Mesenchymal stem cell (in vitro differentiated cells and primary cell): ENCODE measurements at regions not wholly inside any gene's neighbourhood (a gene's known extent, or its start where the extent isn't known, plus 50 kb on each side); places are given as distances from the start of the nearest gene placed in this dataset.

ENCODE experiments used
- DNase-seq: peaks from one replicate; pipeline ENCODE4 v3.0.0-alpha.2; 2013
- H2AFZ ChIP-seq: one replicate; pipeline ENCODE4 v1.6.1; 2013; ENCODE audit warnings: low read depth, mild to moderate bottlenecking, control low read depth, inconsistent platforms, low read length, moderate library complexity
- H2AK5ac ChIP-seq: 2 replicates; pipeline ENCODE4 v1.6.1; 2013; ENCODE audit warnings: low read length, moderate library complexity, mild to moderate bottlenecking, inconsistent platforms; ENCODE audit not compliant: severe bottlenecking
- H2BK120ac ChIP-seq: one replicate; pipeline ENCODE4 v1.6.1; 2013; ENCODE audit warnings: low read depth, mild to moderate bottlenecking, inconsistent platforms, low read length, moderate library complexity
- H2BK12ac ChIP-seq, 2 experiments: one replicate each; pipeline ENCODE4 v1.6.1; 2013; ENCODE audit warnings: inconsistent platforms in 2 of 2, low read length in 2 of 2, mild to moderate bottlenecking in 2 of 2, moderate library complexity in 2 of 2, control low read depth in 1 of 2
- H2BK15ac ChIP-seq: one replicate; pipeline ENCODE4 v1.6.1; 2013; ENCODE audit warnings: mild to moderate bottlenecking, low read depth, inconsistent platforms; ENCODE audit not compliant: poor library complexity, severe bottlenecking
- H2BK5ac ChIP-seq: 2 replicates; pipeline ENCODE4 v1.6.1; 2013; ENCODE audit warnings: low read depth, mild to moderate bottlenecking, low read length, control low read depth, inconsistent platforms; ENCODE audit not compliant: poor library complexity, severe bottlenecking
- H3K14ac ChIP-seq, 2 experiments: one replicate each; pipeline ENCODE4 v1.6.1; 2013; ENCODE audit warnings: inconsistent platforms in 2 of 2, low read length in 2 of 2, control low read depth in 1 of 2, mild to moderate bottlenecking in 1 of 2, moderate library complexity in 1 of 2
- H3K18ac ChIP-seq, 2 experiments: one replicate each; pipeline ENCODE4 v1.6.1; 2013; ENCODE audit warnings: inconsistent platforms in 2 of 2, low read length in 2 of 2, control low read depth in 1 of 2, low read depth in 1 of 2, mild to moderate bottlenecking in 1 of 2
- H3K23ac ChIP-seq, 2 experiments: one replicate each; pipeline ENCODE4 v1.6.1; 2013; ENCODE audit warnings: inconsistent platforms in 2 of 2, low read length in 2 of 2, mild to moderate bottlenecking in 2 of 2, moderate library complexity in 2 of 2, control low read depth in 1 of 2
- H3K27ac ChIP-seq: 2 replicates; pipeline ENCODE4 v1.5.1; 2013; ENCODE audit warnings: mild to moderate bottlenecking, moderate library complexity, low read length, control low read depth, inconsistent platforms; ENCODE audit not compliant: poor library complexity, severe bottlenecking
- H3K27me3 ChIP-seq, 2 experiments: 2 replicates each; pipeline versions ENCODE4 v1.6.1 to v1.7.0; 2013; ENCODE audit warnings: low read length in 2 of 2, mild to moderate bottlenecking in 2 of 2, moderate library complexity in 2 of 2, control low read depth in 1 of 2, inconsistent platforms in 1 of 2; ENCODE audit not compliant: control insufficient read depth in 1 of 2, insufficient read depth in 1 of 2
- H3K36me3 ChIP-seq, 2 experiments: 2 replicates each; pipeline versions ENCODE4 v1.6.1 to v1.7.0; 2013; ENCODE audit warnings: low read length in 2 of 2, control low read depth in 1 of 2, inconsistent platforms in 1 of 2, low read depth in 1 of 2, mild to moderate bottlenecking in 1 of 2; ENCODE audit not compliant: insufficient read depth in 2 of 2, control insufficient read depth in 1 of 2
- H3K4ac ChIP-seq, 2 experiments: one replicate each; pipeline ENCODE4 v1.6.1; 2013; ENCODE audit warnings: inconsistent platforms in 2 of 2, low read length in 2 of 2, mild to moderate bottlenecking in 2 of 2, moderate library complexity in 2 of 2, control low read depth in 1 of 2, low read depth in 1 of 2
- H3K4me1 ChIP-seq: 2 replicates; pipeline ENCODE4 v1.6.1; 2013; ENCODE audit warnings: low read depth, low read length, control low read depth; ENCODE audit not compliant: control insufficient read depth, insufficient read depth
- H3K4me2 ChIP-seq: 2 replicates; pipeline ENCODE4 v1.6.1; 2013; ENCODE audit warnings: low read length, mild to moderate bottlenecking, inconsistent platforms; ENCODE audit not compliant: poor library complexity, severe bottlenecking
- H3K4me3 ChIP-seq, 2 experiments: 2 replicates each; pipeline versions ENCODE4 v1.5.1 to v1.7.0; 2013; ENCODE audit warnings: low read length in 2 of 2, mild to moderate bottlenecking in 2 of 2, control low read depth in 1 of 2, low read depth in 1 of 2; ENCODE audit not compliant: insufficient read depth in 1 of 2
- H3K79me1 ChIP-seq: replicated peaks from 2 replicates; pipeline ENCODE4 v1.6.1; 2013; ENCODE audit warnings: mild to moderate bottlenecking, control low read depth, low read length, inconsistent platforms; ENCODE audit not compliant: poor library complexity, severe bottlenecking
- H3K9ac ChIP-seq: 2 replicates; pipeline ENCODE4 v1.7.0; 2013; ENCODE audit warnings: mild to moderate bottlenecking, low read length, moderate library complexity
- H3K9me3 ChIP-seq: 2 replicates; pipeline ENCODE4 v1.7.0; 2013; ENCODE audit warnings: mild to moderate bottlenecking, low read length; ENCODE audit not compliant: control insufficient read depth
- H4K8ac ChIP-seq: one replicate; pipeline ENCODE4 v1.6.1; 2013; ENCODE audit warnings: inconsistent platforms, mild to moderate bottlenecking, low read length, moderate library complexity
- H4K91ac ChIP-seq: one replicate; pipeline ENCODE4 v1.6.1; 2013; ENCODE audit warnings: mild to moderate bottlenecking, low read length, inconsistent platforms
- WGBS: methylation state at CpG from one replicate; pipeline ENCODE4 v1.1.7; 2013; ENCODE audit warnings: mixed read lengths; 5-methylcytosine and 5-hydroxymethylcytosine counted together

- H2BK5ac ChIP-seq = no peak overlapping the region
- no peak overlapping the region for H2BK120ac ChIP-seq
- no peaks in the 10 kb centered on the region for H3K9me3 ChIP-seq
Observed at GRCh38 chr12:58563621-58564020, 356.7 kb downstream of the LRIG3 start.

GRCh38 chr12:58564721-58565120, 355.6 kb downstream of the LRIG3 start:
- Histone ChIP-seq H3K4me1 (peaks cover 2% of the 10 kb centered on the region), H2BK12ac (no peak overlapping the region), H3K9me3 (no peaks in the 10 kb centered on the region), H3K9ac (peak overlapping the region; percentile 13), H2BK5ac (no peak overlapping the region), H2AK5ac (no peak overlapping the region), H3K4ac (no peak overlapping the region), H3K4me2 (no peak overlapping the region), H2AFZ (no peak overlapping the region), H3K79me1 (no peaks in the 10 kb centered on the region), H3K23ac (no peak overlapping the region), H2BK120ac (no peak overlapping the region), H3K4me3 (no peak overlapping the region), H3K27ac (peak overlapping the region; percentile 23), H4K91ac (no peak overlapping the region), H2BK15ac (no peak overlapping the region), H3K18ac (no peak overlapping the region), H3K14ac (no peak overlapping the region), H3K27me3 (no peaks in the 10 kb centered on the region), H3K36me3 (no peaks in the 10 kb centered on the region), H4K8ac (no peak overlapping the region)
- WGBS = 54% methylated on average over 1 of the region's 1 CpG
- peak; percentile 40 for DNase-seq

More at GRCh38 chr12:58563621-58564020, 356.7 kb downstream of the LRIG3 start:
- no peak overlapping the region for H3K9ac ChIP-seq
- no peak overlapping the region for H2BK15ac ChIP-seq
- peak; percentile 19 for DNase-seq
- no peak overlapping the region for H2AFZ ChIP-seq
- no peaks in the 10 kb centered on the region for H3K36me3 ChIP-seq
- H3K4ac ChIP-seq = no peak overlapping the region
- H3K4me2 ChIP-seq = peak overlapping the region; percentile 25
- peaks cover 2% of the 10 kb centered on the region for H3K4me1 ChIP-seq
- H3K18ac ChIP-seq = no peak overlapping the region
- no peak overlapping the region for H2AK5ac ChIP-seq
- no peaks in the 10 kb centered on the region for H3K27me3 ChIP-seq
- H3K23ac ChIP-seq = no peak overlapping the region
- no peak overlapping the region for H3K14ac ChIP-seq
- H2BK12ac ChIP-seq = no peak overlapping the region
- no peak overlapping the region for H4K91ac ChIP-seq
- peak overlapping the region; percentile 57 for H3K27ac ChIP-seq
- H3K4me3 ChIP-seq = no peak overlapping the region
- H4K8ac ChIP-seq = no peak overlapping the region
- H3K79me1 ChIP-seq = no peaks in the 10 kb centered on the region

GRCh38 chr12:58566599-58566998, 353.7 kb downstream of the LRIG3 start:
- H3K4me1 ChIP-seq = peaks cover 2% of the 10 kb centered on the region
- H2AK5ac ChIP-seq = no peak overlapping the region
- no peak overlapping the region for H3K4me2 ChIP-seq
- no peaks in the 10 kb centered on the region for H3K9me3 ChIP-seq
- no peak overlapping the region for H3K9ac ChIP-seq
- no peak overlapping the region for H4K91ac ChIP-seq
- no peaks in the 10 kb centered on the region for H3K27me3 ChIP-seq
- no peak overlapping the region for H3K23ac ChIP-seq
- H2BK5ac ChIP-seq = no peak overlapping the region
- H3K14ac ChIP-seq = no peak overlapping the region
- peak overlapping the region; percentile 26 for H3K27ac ChIP-seq
- H3K18ac ChIP-seq = no peak overlapping the region
- H3K79me1 ChIP-seq = no peaks in the 10 kb centered on the region
- no peak overlapping the region for H2BK12ac ChIP-seq
- WGBS = 58% methylated on average over 3 of the region's 3 CpGs
- no peak overlapping the region for H3K4me3 ChIP-seq
- H4K8ac ChIP-seq = no peak overlapping the region
- H2BK120ac ChIP-seq = no peak overlapping the region
- H2AFZ ChIP-seq = no peak overlapping the region
- no peak overlapping the region for H3K4ac ChIP-seq
- DNase-seq = peak; percentile 73
- no peak overlapping the region for H2BK15ac ChIP-seq
- no peaks in the 10 kb centered on the region for H3K36me3 ChIP-seq

- no peak overlapping the region for H3K23ac ChIP-seq
- H2AK5ac ChIP-seq = no peak overlapping the region
- H3K4me1 ChIP-seq = peaks cover 2% of the 10 kb centered on the region
- H3K4me2 ChIP-seq = no peak overlapping the region
- no peak for DNase-seq
- H2BK12ac ChIP-seq = no peak overlapping the region
- no peak overlapping the region for H2BK120ac ChIP-seq
- H2BK15ac ChIP-seq = no peak overlapping the region
- no peaks in the 10 kb centered on the region for H3K9me3 ChIP-seq
- WGBS = 100% methylated on average over 1 of the region's 1 CpG
- no peak overlapping the region for H4K8ac ChIP-seq
- H3K4me3 ChIP-seq = no peak overlapping the region
- no peaks in the 10 kb centered on the region for H3K27me3 ChIP-seq
- H3K27ac ChIP-seq = peak overlapping the region; percentile 26
- no peaks in the 10 kb centered on the region for H3K36me3 ChIP-seq
- H2BK5ac ChIP-seq = no peak overlapping the region
- no peak overlapping the region for H3K4ac ChIP-seq
- no peak overlapping the region for H3K9ac ChIP-seq
- H3K14ac ChIP-seq = no peak overlapping the region
- no peak overlapping the region for H3K18ac ChIP-seq
- H2AFZ ChIP-seq = no peak overlapping the region
- no peak overlapping the region for H4K91ac ChIP-seq
- H3K79me1 ChIP-seq = no peaks in the 10 kb centered on the region
Observed at GRCh38 chr12:58567189-58567588, 353.1 kb downstream of the LRIG3 start.
